Right lung (tissue), 2 donors: ENCODE measurements at regions not wholly inside any gene's neighbourhood (a gene's known extent, or its start where the extent isn't known, plus 50 kb on each side); places are given as distances from the start of the nearest gene placed in this dataset.
"Not testable (repeated sequence)": the region's sequence is repeated elsewhere in the genome, so short reads cannot be mapped to it uniquely, and the experiment has no call there.

Experiments used
- DNase-seq, 2 donors: peaks; one replicate each; pipeline ENCODE4 v3.0.0-alpha.2; 2013

DNA sequence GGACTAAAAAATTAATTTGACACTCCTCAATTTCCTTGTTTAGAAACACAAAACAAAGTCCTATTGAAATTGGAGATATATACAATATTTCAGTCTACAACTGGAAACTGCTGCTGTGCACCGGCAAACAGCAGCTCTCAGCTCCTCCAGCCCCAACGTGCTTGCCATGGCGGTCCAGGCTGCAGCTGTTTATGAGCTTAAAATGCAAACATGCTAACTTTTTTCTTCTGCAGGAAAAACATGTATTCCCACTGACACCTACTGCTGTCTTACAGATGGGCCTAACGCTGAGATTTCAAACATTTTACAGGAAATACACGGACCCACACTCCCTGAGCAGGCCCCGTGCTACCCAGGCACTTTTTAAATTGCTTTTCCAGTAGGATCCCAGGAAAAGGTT is 195.5 kb downstream of the BCL11A start:
- DNase-seq: no peak

DNA sequence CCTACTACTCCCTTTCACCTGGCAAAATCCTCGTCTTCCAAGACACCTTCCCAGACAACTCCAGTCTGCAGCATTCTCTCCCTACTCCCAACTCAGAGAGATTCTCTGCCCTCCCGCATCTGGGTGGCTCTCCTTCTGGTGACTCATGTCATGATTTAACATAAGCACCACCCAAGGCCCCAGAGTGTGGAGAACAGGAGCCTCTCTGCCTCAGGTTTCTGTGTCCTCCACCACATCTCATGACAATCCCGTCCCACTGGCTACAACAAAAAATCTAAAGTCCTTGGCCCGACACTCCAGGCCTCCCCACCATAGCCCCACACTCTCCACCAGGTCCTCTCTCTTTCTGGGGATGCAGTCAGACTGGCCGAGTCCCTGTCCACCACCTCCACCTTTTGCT is 197.1 kb downstream of the BCL11A start:
- no peak for DNase-seq

GRCh38 chr2:60355849-60356261 is 197.6 kb downstream of the BCL11A start:
- no peak for DNase-seq

GRCh38 chr2:60354713-60355112 is 198.7 kb downstream of the BCL11A start:
- DNase-seq: no peak

GRCh38 chr2:60353863-60354262 is 199.6 kb downstream of the BCL11A start:
- DNase-seq: no peak

- peak in 1 of 2 donors; percentile 20 for DNase-seq
Measured at GRCh38 chr2:60353406-60353800, 200.1 kb downstream of the BCL11A start.

- DNase-seq: no peak
Measured at GRCh38 chr2:60352491-60353405, 200.7 kb downstream of the BCL11A start.

GRCh38 chr2:60351802-60352201 is 201.7 kb downstream of the BCL11A start:
- no peak for DNase-seq

DNA sequence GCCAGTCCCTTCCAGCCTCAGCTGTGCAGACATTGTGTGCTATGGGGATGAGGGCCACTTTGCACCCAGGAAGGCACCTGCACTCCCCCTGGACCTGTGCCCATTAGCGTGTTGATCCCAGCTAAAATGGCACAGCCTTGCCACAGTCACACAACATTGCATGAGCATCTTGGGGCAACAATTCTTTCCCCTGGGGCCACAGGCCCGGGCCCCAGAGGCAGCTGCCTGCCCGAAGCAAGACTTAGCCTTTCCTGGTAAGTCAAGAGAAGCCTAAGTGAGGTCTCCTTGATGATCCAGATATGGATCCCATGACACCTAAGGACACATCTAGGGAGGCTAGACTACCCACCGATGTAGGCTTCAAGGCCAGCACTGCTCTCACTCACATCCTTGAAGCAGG is 202.1 kb downstream of the BCL11A start:
- no peak for DNase-seq

GRCh38 chr2:60350791-60351190 is 202.7 kb downstream of the BCL11A start:
- DNase-seq: no peak

DNA sequence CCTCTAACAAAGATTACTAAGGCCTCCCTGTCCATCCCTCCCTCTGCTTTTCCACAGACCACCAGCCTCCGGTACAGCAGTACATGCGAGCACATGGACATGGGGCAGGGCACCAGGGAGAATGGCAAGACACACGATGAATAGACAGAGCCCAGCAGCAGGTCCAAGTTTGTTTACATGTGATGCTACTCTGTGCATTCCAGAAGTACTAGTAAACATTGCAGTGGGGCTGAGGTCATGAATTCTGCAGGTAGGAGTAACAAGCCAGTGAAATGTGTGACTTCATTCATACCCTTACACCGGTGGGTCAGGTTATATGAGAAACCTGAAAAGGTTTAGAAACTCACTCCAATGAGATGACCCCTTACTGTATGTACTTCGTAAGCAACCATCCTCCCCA is 205.7 kb downstream of the BCL11A start:
- no peak for DNase-seq

GRCh38 chr2:60342491-60342890 is 211.0 kb downstream of the BCL11A start:
- not testable (repeated sequence) for DNase-seq

DNA sequence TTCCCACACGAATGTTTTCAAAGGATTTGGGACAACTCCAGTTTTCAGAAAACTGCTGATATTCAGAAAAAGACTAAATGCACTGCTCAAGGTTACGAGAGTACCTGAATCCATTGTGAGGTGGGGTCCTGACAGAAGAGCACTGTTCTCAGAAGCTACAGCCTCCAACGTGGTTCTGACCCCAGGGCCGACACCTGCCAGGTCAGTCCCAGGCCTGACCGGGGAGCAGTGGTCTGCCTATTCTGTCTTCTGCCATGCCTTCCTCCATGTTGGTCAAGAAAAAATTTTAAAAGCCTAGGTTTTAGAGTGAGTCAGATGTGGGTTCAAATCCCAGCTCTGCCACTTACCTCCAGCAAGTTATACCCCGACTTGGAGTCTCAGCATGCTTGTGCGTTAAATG is 212.3 kb downstream of the BCL11A start:
- DNase-seq: no peak

GRCh38 chr2:60339286-60339685 is 214.2 kb downstream of the BCL11A start:
- no peak for DNase-seq

- DNase-seq: no peak
Measured at GRCh38 chr2:60337142-60337497, 216.3 kb downstream of the BCL11A start.

DNA sequence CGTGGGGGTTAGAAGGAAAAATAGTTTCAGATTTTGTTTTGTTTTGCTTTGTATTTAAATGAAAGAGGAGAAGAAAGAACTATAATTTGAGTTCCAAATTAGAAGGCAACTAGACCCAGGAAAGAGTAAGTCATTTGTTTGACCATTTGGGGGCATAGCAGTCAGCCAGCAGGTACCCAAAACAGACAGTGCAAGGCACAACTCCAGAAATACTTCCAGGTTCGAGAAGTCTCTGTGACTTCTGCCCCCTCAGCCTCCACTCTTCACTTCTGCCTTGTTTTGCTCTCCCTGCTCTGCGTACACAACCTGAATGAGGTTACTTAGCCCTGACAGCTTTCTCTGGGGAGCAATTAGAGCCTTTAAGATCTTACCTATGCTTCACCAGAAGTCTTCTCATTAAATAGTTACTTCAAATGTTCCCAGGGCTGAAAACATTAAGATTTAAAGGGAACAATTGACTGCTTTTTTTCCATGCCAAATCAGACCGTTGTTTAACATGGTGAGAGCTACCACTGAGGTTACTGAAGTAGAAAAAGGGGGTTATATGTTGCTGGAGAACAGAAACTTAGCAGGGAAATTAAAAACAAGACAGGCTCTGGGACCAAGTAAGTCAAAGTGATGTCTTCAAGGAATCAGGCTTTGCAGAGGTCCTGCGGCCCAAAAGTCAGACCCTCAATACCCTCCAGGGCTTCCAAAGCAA is 216.9 kb downstream of the BCL11A start:
- no peak for DNase-seq

DNA sequence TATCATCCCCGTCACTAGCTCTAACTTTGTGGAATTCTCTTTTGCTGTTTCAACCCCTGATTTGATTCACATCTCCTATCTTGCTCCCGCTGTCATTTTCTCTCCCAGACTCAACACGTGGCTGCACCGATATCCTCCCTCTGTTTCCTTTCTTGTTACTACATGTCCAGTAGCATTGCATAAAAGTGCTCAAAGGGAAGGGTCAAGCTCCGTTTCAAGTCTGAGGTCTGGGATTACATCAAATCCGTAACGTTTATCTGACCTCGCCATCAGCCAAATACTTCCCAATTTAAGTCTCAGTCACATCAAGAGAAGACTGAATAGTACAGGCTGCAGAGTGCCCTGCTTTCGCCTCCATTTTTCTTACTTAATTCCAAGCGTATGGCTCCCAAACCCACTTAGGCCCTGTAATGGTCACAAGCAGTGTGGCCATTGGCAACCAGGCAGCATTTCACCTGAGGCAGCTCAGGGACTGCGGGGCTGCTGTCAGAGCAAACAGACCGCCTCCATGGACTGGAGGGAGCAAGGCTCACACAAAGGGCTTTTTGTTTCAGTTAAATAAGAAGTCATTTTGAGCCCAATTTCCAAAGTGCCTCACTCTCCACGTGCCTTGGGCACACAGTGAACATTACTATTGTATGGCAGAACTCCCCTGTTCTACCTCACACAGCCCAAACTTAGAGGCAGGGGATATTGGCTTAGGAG is 217.8 kb downstream of the BCL11A start:
- DNase-seq: no peak

GRCh38 chr2:60334610-60335009 is 218.8 kb downstream of the BCL11A start:
- DNase-seq: no peak

DNA sequence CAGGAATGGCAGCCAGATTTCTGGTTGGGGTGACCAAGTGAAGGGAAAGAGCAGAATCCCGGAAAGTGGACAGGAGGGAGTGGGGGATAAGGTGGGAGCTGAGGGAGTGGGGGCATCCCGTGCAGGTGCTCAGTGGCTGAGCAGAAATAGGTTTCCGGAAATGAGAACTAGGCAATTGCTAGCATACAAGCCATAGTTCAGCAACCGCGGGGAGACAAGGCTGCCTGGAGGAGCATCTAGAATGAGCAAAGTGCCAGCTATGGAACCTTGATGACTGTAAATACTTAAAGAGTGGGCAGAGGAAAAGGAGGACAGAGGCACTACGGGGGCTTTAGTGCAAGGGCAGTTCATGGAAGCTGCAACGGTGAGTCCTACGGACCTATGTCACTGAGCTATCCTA is 220.2 kb downstream of the BCL11A start:
- no peak for DNase-seq

- no peak for DNase-seq
Measured at GRCh38 chr2:60331115-60331809, 222.2 kb downstream of the BCL11A start.

GRCh38 chr2:60329225-60329624 is 224.2 kb downstream of the BCL11A start:
- no peak for DNase-seq

GRCh38 chr2:60324536-60324935 is 228.9 kb downstream of the BCL11A start:
- DNase-seq: no peak
